ENCODE measurements at regions not wholly inside any gene's neighbourhood (a gene's known extent, or its start where the extent isn't known, plus 50 kb on each side); places are given as distances from the start of the nearest gene placed in this dataset.

DNA sequence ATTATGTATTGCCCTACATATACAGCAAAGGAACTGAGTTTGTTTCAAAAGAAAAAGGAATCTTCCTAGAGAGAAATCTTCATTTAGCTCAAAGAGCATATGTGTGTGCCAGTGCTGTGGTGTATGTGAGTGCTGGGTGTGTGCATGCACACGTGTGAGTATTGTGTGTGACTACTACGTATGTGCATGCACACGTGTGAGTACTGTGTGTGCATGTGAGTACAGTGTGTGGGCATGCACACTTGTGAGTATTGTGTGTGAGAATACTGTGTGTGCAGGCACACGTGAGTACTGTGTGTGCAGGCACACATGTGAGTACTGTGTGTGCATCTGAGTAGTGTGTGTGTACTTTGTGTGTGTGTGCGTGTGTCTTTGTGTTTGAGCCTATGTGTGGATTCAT is 651.0 kb upstream of the B3GAT1 start:
- H3K4me1 Mint-ChIP-seq: no peaks in the 10 kb centered on the region
- peaks cover 4% of the 10 kb centered on the region for H3K27me3 Mint-ChIP-seq (ENCODE audit: low read depth)

DNA sequence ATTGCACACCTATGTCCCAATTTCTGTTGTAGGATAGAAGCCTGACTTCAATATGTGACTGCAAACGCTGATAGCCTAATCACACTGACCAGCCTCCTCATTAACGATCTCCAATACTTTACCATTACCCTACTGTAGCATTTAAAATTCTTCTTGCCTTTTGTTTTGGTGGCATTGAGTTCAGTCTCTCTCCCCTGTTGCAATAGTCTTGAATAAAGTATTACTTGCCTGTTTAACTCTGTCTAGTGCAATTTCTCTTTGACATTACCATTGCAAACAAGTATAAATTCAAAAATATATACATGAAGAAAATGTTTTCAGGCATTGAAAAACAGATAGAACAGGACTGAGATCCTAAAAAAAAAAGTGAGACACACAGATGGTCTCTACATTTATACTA is 649.1 kb upstream of the B3GAT1 start:
- Mint-ChIP-seq H3K27me3 (ENCODE audit: low read depth) (peaks cover 4% of the 10 kb centered on the region), H3K36me3 (ENCODE audit: low read depth) (peaks cover 3% of the 10 kb centered on the region), H3K27ac (no peak overlapping the region), H3K4me3 (no peak overlapping the region), H3K9me3 (peaks cover 30% of the 10 kb centered on the region), H3K4me1 (no peaks in the 10 kb centered on the region)
- TF ChIP-seq, protein P1, sequence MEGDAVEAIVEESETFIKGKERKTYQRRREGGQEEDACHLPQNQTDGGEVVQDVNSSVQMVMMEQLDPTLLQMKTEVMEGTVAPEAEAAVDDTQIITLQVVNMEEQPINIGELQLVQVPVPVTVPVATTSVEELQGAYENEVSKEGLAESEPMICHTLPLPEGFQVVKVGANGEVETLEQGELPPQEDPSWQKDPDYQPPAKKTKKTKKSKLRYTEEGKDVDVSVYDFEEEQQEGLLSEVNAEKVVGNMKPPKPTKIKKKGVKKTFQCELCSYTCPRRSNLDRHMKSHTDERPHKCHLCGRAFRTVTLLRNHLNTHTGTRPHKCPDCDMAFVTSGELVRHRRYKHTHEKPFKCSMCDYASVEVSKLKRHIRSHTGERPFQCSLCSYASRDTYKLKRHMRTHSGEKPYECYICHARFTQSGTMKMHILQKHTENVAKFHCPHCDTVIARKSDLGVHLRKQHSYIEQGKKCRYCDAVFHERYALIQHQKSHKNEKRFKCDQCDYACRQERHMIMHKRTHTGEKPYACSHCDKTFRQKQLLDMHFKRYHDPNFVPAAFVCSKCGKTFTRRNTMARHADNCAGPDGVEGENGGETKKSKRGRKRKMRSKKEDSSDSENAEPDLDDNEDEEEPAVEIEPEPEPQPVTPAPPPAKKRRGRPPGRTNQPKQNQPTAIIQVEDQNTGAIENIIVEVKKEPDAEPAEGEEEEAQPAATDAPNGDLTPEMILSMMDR (IDR thresholded peaks at IDR 0.05; ENCODE audit: unreplicated experiment in 3 of 3): no peak

More for the DNA sequence above, 651.0 kb upstream of the B3GAT1 start:
- H3K4me3 Mint-ChIP-seq: no peak overlapping the region
- TF ChIP-seq, protein P1 (IDR thresholded peaks at IDR 0.05; ENCODE audit: unreplicated experiment in 3 of 3): no peak
- no peak overlapping the region for H3K27ac Mint-ChIP-seq
- peaks cover 30% of the 10 kb centered on the region for H3K9me3 Mint-ChIP-seq
- H3K36me3 Mint-ChIP-seq (ENCODE audit: low read depth): peaks cover 3% of the 10 kb centered on the region

DNA sequence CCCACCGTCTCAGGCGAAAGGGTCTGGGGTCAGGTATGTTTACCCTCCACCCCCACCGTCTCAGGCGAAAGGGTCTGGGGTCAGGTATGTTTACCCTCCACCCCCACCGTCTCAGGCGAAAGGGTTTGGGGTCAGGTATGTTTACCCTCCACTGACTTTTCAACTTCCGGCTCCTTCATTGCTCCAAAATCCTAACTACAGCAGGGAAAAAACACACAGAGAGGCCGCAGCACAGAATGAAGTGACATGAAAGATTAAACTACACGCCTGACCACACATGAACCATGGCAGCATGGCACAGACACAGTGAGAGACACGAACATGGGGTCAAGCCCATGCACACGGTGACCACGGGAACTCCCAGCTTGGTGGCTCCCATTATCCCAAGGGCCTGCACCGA is 634.9 kb upstream of the B3GAT1 start:
- peak overlapping the region in 1 of 3 experiments; percentile 80 for H3K27ac Mint-ChIP-seq
- H3K4me3 Mint-ChIP-seq: no peak overlapping the region
- H3K27me3 Mint-ChIP-seq (ENCODE audit: low read depth): peaks cover 26% of the 10 kb centered on the region
- H3K36me3 Mint-ChIP-seq (ENCODE audit: low read depth): no peaks in the 10 kb centered on the region
- H3K9me3 Mint-ChIP-seq: no peaks in the 10 kb centered on the region
- no peaks in the 10 kb centered on the region for H3K4me1 Mint-ChIP-seq
- TF ChIP-seq, protein P1 (IDR thresholded peaks at IDR 0.05; ENCODE audit: unreplicated experiment in 3 of 3): no peak

DNA sequence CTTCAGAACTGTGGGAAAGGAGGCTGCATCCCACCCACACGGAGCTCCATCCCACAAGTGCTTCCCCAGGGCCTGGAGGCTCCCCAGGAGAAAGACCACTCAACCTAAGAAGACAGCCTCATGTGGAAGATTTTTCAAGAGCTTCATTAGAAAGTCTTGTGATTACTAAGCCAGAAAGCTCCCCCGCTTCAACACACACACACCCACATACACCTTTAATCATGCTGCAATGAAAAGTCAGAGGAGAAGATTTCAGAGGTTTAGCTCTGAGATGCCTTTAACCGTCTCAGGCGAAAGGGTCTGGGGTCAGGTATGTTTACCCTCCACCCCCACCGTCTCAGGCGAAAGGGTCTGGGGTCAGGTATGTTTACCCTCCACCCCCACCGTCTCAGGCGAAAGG is 634.5 kb upstream of the B3GAT1 start:
- Mint-ChIP-seq H3K4me3 (no peak overlapping the region), H3K27me3 (ENCODE audit: low read depth) (peaks cover 26% of the 10 kb centered on the region), H3K27ac (peak overlapping the region in 1 of 3 experiments; percentile 80), H3K36me3 (ENCODE audit: low read depth) (no peaks in the 10 kb centered on the region), H3K9me3 (no peaks in the 10 kb centered on the region), H3K4me1 (no peaks in the 10 kb centered on the region)
- TF ChIP-seq, protein P1 (IDR thresholded peaks at IDR 0.05; ENCODE audit: unreplicated experiment in 3 of 3): no peak

DNA sequence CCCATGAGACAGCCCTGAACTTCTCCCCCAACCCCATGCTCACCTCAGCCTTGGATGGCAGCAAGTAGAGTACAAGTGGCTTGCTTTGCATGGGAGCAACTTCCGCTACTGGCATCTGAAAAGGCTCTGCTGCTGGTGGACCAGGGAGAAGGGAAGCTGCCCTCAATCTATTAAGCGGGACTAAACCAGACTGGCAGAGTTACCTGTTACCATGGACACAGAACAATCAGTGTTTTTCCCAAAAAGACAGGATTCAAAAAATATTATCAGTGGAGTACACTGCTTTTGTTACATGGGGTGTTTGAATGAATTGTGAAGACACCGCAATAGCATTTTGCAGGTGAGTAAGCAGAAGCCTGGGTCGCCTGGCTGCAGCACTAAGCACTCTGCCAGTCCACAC is 631.4 kb upstream of the B3GAT1 start:
- H3K4me3 Mint-ChIP-seq: no peak overlapping the region
- TF ChIP-seq, protein P1 (IDR thresholded peaks at IDR 0.05; ENCODE audit: unreplicated experiment in 3 of 3): no peak
- no peaks in the 10 kb centered on the region for H3K9me3 Mint-ChIP-seq
- no peak overlapping the region for H3K27ac Mint-ChIP-seq
- no peaks in the 10 kb centered on the region for H3K36me3 Mint-ChIP-seq (ENCODE audit: low read depth)
- no peaks in the 10 kb centered on the region for H3K4me1 Mint-ChIP-seq
- H3K27me3 Mint-ChIP-seq (ENCODE audit: low read depth): peaks cover 18% of the 10 kb centered on the region

DNA sequence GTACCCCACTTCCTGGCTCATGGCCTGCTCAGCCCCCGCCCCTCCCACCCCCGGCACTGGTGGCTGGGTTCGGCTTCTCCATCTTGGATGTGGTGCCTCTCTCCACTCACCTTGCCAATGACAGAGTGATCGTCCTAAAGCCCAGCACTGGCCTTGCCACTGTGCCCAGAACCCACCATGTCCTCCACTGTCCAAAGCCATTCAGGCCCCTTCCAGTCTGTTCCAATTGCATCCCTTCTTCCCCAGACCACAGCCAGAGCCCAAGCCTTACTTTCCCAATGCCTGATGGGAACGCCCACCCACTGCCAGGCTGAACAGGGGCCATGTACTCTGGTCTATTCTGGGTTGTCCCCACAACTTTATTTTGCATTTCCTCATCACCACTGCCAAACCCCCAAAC is 625.8 kb upstream of the B3GAT1 start:
- no peak overlapping the region for H3K4me3 Mint-ChIP-seq
- TF ChIP-seq, protein P1 (IDR thresholded peaks at IDR 0.05; ENCODE audit: unreplicated experiment in 3 of 3): no peak
- H3K36me3 Mint-ChIP-seq (ENCODE audit: low read depth): no peaks in the 10 kb centered on the region
- peaks cover 27% of the 10 kb centered on the region for H3K27me3 Mint-ChIP-seq (ENCODE audit: low read depth)
- no peaks in the 10 kb centered on the region for H3K9me3 Mint-ChIP-seq
- H3K27ac Mint-ChIP-seq: no peak overlapping the region
- peaks cover 5% of the 10 kb centered on the region for H3K4me1 Mint-ChIP-seq

Data from nephron (organoid).